HUES48 (cell line): ENCODE measurements at regions not wholly inside any gene's neighbourhood (a gene's known extent, or its start where the extent isn't known, plus 50 kb on each side); places are given as distances from the start of the nearest gene placed in this dataset.
"Not testable (repeated sequence)": the region's sequence is repeated elsewhere in the genome, so short reads cannot be mapped to it uniquely, and the experiment has no call there.

Source experiments
- H3K27ac ChIP-seq: one replicate; pipeline ENCODE4 v1.7.0; 2013; ENCODE audit warnings: low read depth, low read length, inconsistent platforms
- H3K27me3 ChIP-seq: 2 replicates; pipeline ENCODE4 v1.6.1; 2013; ENCODE audit warnings: mild to moderate bottlenecking, low read length; ENCODE audit not compliant: control insufficient read depth, insufficient read depth
- H3K36me3 ChIP-seq: 2 replicates; pipeline ENCODE4 v1.6.1; 2013; ENCODE audit warnings: low read length; ENCODE audit not compliant: control insufficient read depth, insufficient read depth
- H3K4me1 ChIP-seq: 2 replicates; pipeline ENCODE4 v1.6.1; 2013; ENCODE audit warnings: mild to moderate bottlenecking, low read length; ENCODE audit not compliant: control insufficient read depth, insufficient read depth
- H3K4me3 ChIP-seq: 2 replicates; pipeline ENCODE4 v1.5.1; 2013; ENCODE audit warnings: mild to moderate bottlenecking, low read depth, low read length
- H3K9ac ChIP-seq: 2 replicates; pipeline ENCODE4 v1.6.1; 2013; ENCODE audit warnings: mild to moderate bottlenecking, low read depth, low read length, moderate library complexity
- H3K9me3 ChIP-seq: 2 replicates; pipeline ENCODE4 v1.6.1; 2013; ENCODE audit warnings: low read length; ENCODE audit not compliant: control insufficient read depth, insufficient read depth

DNA sequence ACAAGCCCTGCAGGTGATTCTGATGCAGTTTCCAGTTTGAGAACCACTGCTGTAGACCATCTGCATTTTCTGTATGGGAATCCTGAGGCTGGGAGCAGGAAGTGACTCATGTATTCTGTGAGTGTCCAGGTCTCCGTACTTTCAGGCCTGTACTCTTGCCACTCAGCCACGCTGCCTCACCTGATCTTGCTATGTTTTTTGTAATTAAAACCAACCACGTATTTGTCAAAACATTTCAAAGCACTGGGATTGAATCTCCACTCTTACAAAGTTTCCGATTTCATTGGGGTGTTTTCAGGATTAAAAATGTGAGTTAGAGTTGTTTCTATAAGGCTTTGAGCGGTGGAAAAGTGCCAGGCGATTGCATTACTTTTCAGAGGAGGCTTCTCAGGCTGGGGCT lies 2907.5 kb downstream of the RPIA start:
- H3K9ac ChIP-seq, H3K4me1 ChIP-seq, H3K36me3 ChIP-seq, H3K27me3 ChIP-seq, H3K27ac ChIP-seq, H3K9me3 ChIP-seq, H3K4me3 ChIP-seq: not testable (repeated sequence)

DNA sequence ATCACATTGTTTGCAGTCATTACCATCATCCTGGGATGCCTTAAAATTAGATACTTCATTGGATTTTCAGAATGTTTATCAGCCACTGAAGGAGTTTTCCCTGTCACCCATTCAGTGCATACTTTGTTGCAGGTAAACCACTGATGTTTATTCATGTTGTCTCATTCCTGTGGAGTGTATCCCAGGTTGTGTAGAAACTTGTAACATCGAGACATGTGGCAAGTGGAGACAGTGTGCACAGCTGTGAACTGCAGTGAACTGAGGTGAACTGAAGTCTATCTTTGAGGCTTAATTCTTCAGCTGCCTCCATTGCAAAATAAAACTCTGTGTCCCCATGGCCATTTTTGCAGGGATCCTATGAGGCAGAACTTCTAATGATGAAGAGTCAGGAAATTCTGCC lies 2911.4 kb downstream of the RPIA start:
- not testable (repeated sequence) for H3K4me3 ChIP-seq, H3K9me3 ChIP-seq, H3K36me3 ChIP-seq, H3K27me3 ChIP-seq, H3K9ac ChIP-seq, H3K4me1 ChIP-seq, H3K27ac ChIP-seq

GRCh38 chr2:91603996-91604395 lies 2912.5 kb downstream of the RPIA start:
- H3K4me1 ChIP-seq, H3K36me3 ChIP-seq, H3K27ac ChIP-seq, H3K9me3 ChIP-seq, H3K4me3 ChIP-seq, H3K9ac ChIP-seq, H3K27me3 ChIP-seq: not testable (repeated sequence)

DNA sequence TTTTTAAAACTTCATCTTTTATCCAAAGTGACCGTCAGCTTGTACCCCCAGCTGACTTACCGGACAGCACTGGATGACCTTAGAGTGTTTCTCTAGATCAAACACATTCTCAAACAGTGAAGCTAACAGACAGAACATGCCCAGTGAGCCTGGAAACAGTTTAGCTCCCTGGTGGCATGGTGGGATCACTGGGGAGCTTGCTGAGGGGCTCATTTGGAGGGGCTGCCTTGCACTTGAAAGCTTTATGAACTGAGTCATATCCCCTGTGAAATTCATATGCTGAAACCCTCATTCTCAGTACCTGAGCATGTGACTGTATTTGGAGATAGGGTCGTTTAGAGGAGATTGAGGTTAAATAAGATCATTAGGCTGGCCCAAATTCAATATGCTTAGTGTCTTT lies 2913.2 kb downstream of the RPIA start:
- H3K27ac ChIP-seq, H3K9ac ChIP-seq, H3K4me3 ChIP-seq, H3K9me3 ChIP-seq, H3K36me3 ChIP-seq, H3K4me1 ChIP-seq, H3K27me3 ChIP-seq: not testable (repeated sequence)

DNA sequence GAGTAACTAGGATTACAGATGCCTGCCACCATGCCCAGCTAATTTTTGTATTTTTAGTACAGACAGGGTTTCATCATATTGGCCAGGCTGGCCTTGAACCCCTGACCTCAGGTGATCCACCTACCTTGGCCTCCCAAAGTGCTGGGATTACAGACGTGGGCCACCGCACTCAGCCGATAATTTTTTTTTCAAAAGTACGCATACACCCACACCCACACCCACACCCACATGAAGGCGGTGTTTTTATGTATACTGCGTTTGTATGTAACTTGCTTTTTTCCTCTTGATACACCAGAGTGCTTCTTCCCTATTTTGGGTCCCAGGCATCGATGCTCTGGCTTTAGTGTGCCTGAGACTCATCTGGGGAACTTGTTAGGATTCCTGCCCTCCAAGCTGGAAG lies 2932.3 kb downstream of the RPIA start:
- not testable (repeated sequence) for H3K27ac ChIP-seq, H3K9me3 ChIP-seq, H3K36me3 ChIP-seq, H3K4me1 ChIP-seq, H3K27me3 ChIP-seq, H3K9ac ChIP-seq, H3K4me3 ChIP-seq

DNA sequence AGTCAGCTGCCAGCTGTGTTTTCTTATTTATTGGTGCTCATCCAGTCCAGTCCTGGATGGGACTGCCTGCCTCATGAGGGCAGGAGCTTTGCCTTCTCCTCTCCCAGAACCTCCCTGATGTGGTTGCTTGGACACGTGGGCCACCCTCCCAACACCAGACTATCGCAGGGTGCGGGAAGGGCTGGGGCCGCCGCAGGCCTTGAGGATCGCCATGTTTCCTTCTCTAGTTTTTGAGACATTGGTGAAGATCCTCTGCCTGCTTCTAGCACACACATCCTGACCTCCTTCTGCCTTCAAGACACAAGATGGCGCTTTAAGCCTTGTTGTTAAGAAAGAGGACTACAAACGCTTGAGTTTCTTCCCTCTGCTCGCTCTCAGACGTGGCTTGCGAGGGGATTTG lies 2937.0 kb downstream of the RPIA start:
- H3K27ac ChIP-seq, H3K4me1 ChIP-seq, H3K9ac ChIP-seq, H3K36me3 ChIP-seq, H3K27me3 ChIP-seq, H3K9me3 ChIP-seq, H3K4me3 ChIP-seq: not testable (repeated sequence)

- H3K4me3 ChIP-seq, H3K36me3 ChIP-seq, H3K4me1 ChIP-seq, H3K9me3 ChIP-seq, H3K27ac ChIP-seq, H3K27me3 ChIP-seq, H3K9ac ChIP-seq: not testable (repeated sequence)
Measured at GRCh38 chr2:91657193-91657592, 2965.7 kb downstream of the RPIA start.

DNA sequence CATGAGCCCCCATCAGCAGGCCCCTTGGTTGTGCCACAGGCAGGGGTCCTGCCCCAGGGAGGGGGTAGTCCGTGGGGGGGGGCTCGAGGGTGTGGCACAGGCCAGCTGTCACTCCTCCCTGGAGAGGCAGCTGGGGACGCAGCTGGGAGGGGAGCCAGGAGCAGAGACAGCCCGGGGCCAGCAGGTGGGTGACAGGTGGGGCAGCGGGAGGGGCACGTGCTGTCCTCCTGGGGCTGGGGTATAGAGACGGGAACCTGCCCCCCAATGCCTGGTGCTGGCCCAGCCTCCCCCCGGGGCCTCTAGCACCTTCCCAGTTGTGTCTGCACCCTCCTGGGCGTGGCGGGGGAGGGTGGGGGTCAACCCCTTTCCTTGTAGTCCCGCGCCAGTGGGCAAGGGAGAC lies 2966.9 kb downstream of the RPIA start:
- H3K9me3 ChIP-seq, H3K4me1 ChIP-seq, H3K36me3 ChIP-seq, H3K9ac ChIP-seq, H3K4me3 ChIP-seq, H3K27me3 ChIP-seq, H3K27ac ChIP-seq: not testable (repeated sequence)

GRCh38 chr2:91659189-91659916 lies 2967.9 kb downstream of the RPIA start:
- not testable (repeated sequence) for H3K27ac ChIP-seq, H3K9me3 ChIP-seq, H3K4me3 ChIP-seq, H3K9ac ChIP-seq, H3K27me3 ChIP-seq, H3K36me3 ChIP-seq, H3K4me1 ChIP-seq

DNA sequence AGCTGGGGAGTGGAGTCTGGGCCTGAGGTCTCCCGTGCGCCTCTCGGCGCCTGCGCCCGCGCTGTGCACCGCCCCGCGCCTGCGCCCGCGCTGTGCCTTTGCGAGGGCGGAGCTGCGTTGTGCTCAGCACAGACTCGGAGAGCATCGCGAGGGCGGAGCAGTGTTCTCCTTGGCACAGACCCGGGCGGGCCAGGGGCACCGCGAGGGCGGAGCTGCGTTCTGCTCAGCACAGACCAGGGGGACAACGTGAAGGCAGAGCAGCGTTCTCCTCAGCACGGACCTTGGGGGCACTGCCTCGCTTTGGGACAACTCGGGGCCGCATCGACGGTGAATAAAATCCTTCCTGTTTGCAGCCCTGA lies 2968.4 kb downstream of the RPIA start:
- H3K27ac ChIP-seq, H3K36me3 ChIP-seq, H3K4me3 ChIP-seq, H3K27me3 ChIP-seq, H3K4me1 ChIP-seq, H3K9ac ChIP-seq, H3K9me3 ChIP-seq: not testable (repeated sequence)

GRCh38 chr2:91667341-91667740 lies 2975.9 kb downstream of the RPIA start:
- H3K27me3 ChIP-seq, H3K27ac ChIP-seq, H3K9me3 ChIP-seq, H3K4me3 ChIP-seq, H3K36me3 ChIP-seq, H3K9ac ChIP-seq, H3K4me1 ChIP-seq: not testable (repeated sequence)

DNA sequence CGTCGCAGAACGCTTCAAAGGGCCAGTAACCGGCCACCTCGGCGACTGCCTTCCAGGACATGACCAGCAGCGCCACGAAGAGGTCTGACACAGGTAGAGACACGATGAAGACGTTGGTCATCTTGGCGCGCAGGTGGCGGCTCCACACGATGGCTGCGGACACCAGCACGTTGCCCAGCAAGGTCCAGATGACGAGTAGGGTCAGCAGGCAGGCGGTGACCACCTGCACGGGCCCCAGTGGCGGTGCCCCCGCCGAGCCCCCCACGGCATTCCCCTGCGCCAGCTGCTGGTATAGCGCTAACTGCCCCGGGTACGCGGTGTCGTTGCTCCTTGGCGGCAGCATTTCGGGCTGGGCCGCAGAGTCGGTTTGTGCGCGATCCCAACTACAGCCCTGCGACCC lies 2994.1 kb downstream of the RPIA start:
- H3K9ac ChIP-seq, H3K9me3 ChIP-seq, H3K27me3 ChIP-seq, H3K27ac ChIP-seq, H3K4me3 ChIP-seq, H3K36me3 ChIP-seq, H3K4me1 ChIP-seq: not testable (repeated sequence)
